T-cell (primary cell): ENCODE measurements at regions not wholly inside any gene's neighbourhood (a gene's known extent, or its start where the extent isn't known, plus 50 kb on each side); places are given as distances from the start of the nearest gene placed in this dataset.

Experiments
- ATAC-seq, 4 experiments: fragments of 200-7000 bp in 3 of 4; fragments of 150-1000 bp in 1 of 4; cut with Tn5 transposase; replicated peaks in 1 of 4; 1 replicate in 3 of 4; 2 replicates in 1 of 4; pipeline ENCODE4 v1.10.0; 2021; ENCODE audit warnings: moderate library complexity in 3 of 4, mild to moderate bottlenecking in 2 of 4, moderate number of reproducible peaks in 1 of 4
- CTCF ChIA-PET, 2 donors: fragments of 300-600 bp; sonication (Branson Sonifier 250); formaldehyde crosslinking; loops; one replicate each; lab custom pipeline; 2022; ENCODE audit warnings: antibody characterized with exemption in 2 of 2; lab: Charles Lee
- POLR2A ChIA-PET, 2 donors: fragments of 300-600 bp; sonication (Branson Sonifier 250); formaldehyde crosslinking; loops; one replicate each; lab custom pipeline; 2022; ENCODE audit warnings: antibody characterized with exemption in 2 of 2; lab: Charles Lee
- DNase-seq, 35 experiments: peaks; one replicate each; pipeline versions ENCODE4 v3.0.0 to v3.0.0-alpha.2; 2013 to 2023
- H3K27ac ChIP-seq: one replicate; pipeline ENCODE4 v1.5.1; 2013; ENCODE audit warnings: low read length
- H3K27me3 ChIP-seq, 2 experiments: replicated peaks in 1 of 2; 1 replicate in 1 of 2; 2 replicates in 1 of 2; pipeline versions ENCODE4 v1.6.1 to v1.7.0; 2013; ENCODE audit warnings: low read length in 1 of 2, mixed read lengths in 1 of 2; ENCODE audit not compliant: control insufficient read depth in 2 of 2, insufficient read depth in 2 of 2; ENCODE audit errors: extremely low read depth in 1 of 2
- H3K36me3 ChIP-seq, 2 donors: 1 replicate in 1 of 2; 2 replicates in 1 of 2; pipeline versions ENCODE4 v1.6.1 to v1.7.0; 2013; ENCODE audit warnings: low read length in 1 of 2; ENCODE audit not compliant: control insufficient read depth in 2 of 2, insufficient read depth in 1 of 2; ENCODE audit errors: extremely low read depth in 1 of 2
- H3K4me1 ChIP-seq, 2 experiments: 1 replicate in 1 of 2; 2 replicates in 1 of 2; pipeline versions ENCODE4 v1.6.1 to v1.7.0; 2013; ENCODE audit warnings: low read length in 2 of 2, mixed read lengths in 1 of 2; ENCODE audit not compliant: insufficient read depth in 2 of 2, control insufficient read depth in 1 of 2; ENCODE audit errors: extremely low read depth in 1 of 2
- H3K4me3 ChIP-seq, 2 donors: 1 replicate in 1 of 2; 2 replicates in 1 of 2; pipeline versions ENCODE4 v1.5.1 to v1.7.0; 2013; ENCODE audit warnings: mild to moderate bottlenecking in 2 of 2, low read length in 1 of 2, moderate library complexity in 1 of 2; ENCODE audit not compliant: control insufficient read depth in 1 of 2; ENCODE audit errors: extremely low read depth in 1 of 2
- H3K9me3 ChIP-seq: 2 replicates; pipeline ENCODE4 v1.7.0; 2013
- H3K27ac Mint-ChIP-seq, 2 donors: one replicate each; pipeline ENCODE4 v1.8.0; 2020 to 2021; ENCODE audit warnings: mild to moderate bottlenecking in 2 of 2, mixed read lengths in 2 of 2
- H3K27me3 Mint-ChIP-seq, 2 donors: one replicate each; pipeline ENCODE4 v1.8.0; 2021 to 2022; ENCODE audit warnings: mixed read lengths in 2 of 2
- H3K36me3 Mint-ChIP-seq: one replicate; pipeline ENCODE4 v1.8.0; 2021; ENCODE audit warnings: mixed read lengths
- H3K4me1 Mint-ChIP-seq, 3 donors: one replicate each; pipeline ENCODE4 v1.8.0; 2020 to 2022; ENCODE audit warnings: mixed read lengths in 3 of 3, mild to moderate bottlenecking in 1 of 3
- H3K4me3 Mint-ChIP-seq, 3 donors: one replicate each; pipeline ENCODE4 v1.8.0; 2020 to 2022; ENCODE audit warnings: mild to moderate bottlenecking in 3 of 3, mixed read lengths in 3 of 3, moderate library complexity in 3 of 3
- H3K9me3 Mint-ChIP-seq, 3 donors: one replicate each; pipeline ENCODE4 v1.8.0; 2020 to 2022; ENCODE audit warnings: mixed read lengths in 3 of 3
- WGBS: methylation state at CpG from one replicate; pipeline ENCODE4 v1.1.5; 2013; ENCODE audit warnings: missing lambda C conversion rate; ENCODE audit not compliant: insufficient coverage; 5-methylcytosine and 5-hydroxymethylcytosine counted together

DNA sequence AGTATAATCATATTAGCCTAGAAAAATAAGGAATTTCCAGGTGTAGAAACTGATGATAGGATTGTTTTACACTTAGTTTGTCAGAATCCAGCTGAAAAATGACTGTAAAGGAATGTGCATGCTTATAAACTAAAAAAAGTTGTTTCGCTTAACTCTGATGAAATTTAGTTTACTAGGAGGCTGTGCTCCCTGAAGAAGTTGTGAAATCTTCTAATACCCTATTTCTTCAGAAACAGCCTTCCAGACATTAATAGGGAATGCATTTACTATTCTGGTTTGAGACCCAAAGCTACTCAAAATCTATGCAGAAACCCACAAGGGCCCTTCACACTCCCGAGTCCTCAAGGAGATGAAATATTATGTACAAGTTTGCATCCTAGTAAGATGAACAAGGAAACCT, 105.5 kb upstream of the SSTR4 start:
- no CpG with 5 or more reads among the region's 2 CpGs for WGBS
- Histone ChIP-seq H3K4me1 (no peaks in the 10 kb centered on the region), H3K27ac (no peak overlapping the region), H3K36me3 (no peaks in the 10 kb centered on the region), H3K27me3 (no peaks in the 10 kb centered on the region), H3K9me3 (no peaks in the 10 kb centered on the region), H3K4me3 (no peak overlapping the region)
- H3K27ac Mint-ChIP-seq = no peak overlapping the region
- POLR2A ChIA-PET = no interaction called here
- DNase-seq = no peak
- H3K27me3 Mint-ChIP-seq = no peaks in the 10 kb centered on the region
- CTCF ChIA-PET = no interaction called here
- no peaks in the 10 kb centered on the region for H3K4me1 Mint-ChIP-seq
- no peak for ATAC-seq
- no peak overlapping the region for H3K4me3 Mint-ChIP-seq
- H3K9me3 Mint-ChIP-seq = peaks cover 0 to 3% (median 0%) of the 10 kb centered on the region in 3 donors
- H3K36me3 Mint-ChIP-seq = no peaks in the 10 kb centered on the region

GRCh38 chr20:22931653-22932608, 103.2 kb upstream of the SSTR4 start:
- DNase-seq (no peak), ATAC-seq (no peak)
- no peaks in the 10 kb centered on the region for H3K4me1 Mint-ChIP-seq
- H3K36me3 Mint-ChIP-seq = no peaks in the 10 kb centered on the region
- ChIA-PET CTCF (no interaction called here), POLR2A (no interaction called here)
- no peaks in the 10 kb centered on the region for H3K27me3 Mint-ChIP-seq
- Histone ChIP-seq H3K27me3 (no peaks in the 10 kb centered on the region), H3K4me1 (no peaks in the 10 kb centered on the region), H3K27ac (no peak overlapping the region), H3K36me3 (no peaks in the 10 kb centered on the region), H3K4me3 (no peak overlapping the region), H3K9me3 (no peaks in the 10 kb centered on the region)
- H3K4me3 Mint-ChIP-seq = no peak overlapping the region
- WGBS = no CpG with 5 or more reads among the region's 7 CpGs
- no peak overlapping the region for H3K27ac Mint-ChIP-seq
- H3K9me3 Mint-ChIP-seq = peaks cover 0 to 3% (median 0%) of the 10 kb centered on the region in 3 donors

GRCh38 chr20:22939181-22939580, 95.9 kb upstream of the SSTR4 start:
- H3K36me3 ChIP-seq = no peaks in the 10 kb centered on the region
- H3K27me3 ChIP-seq = no peaks in the 10 kb centered on the region
- peaks cover 0 to 3% of the 10 kb centered on the region in 2 donors for H3K27me3 Mint-ChIP-seq
- CTCF ChIA-PET = no interaction called here
- no peaks in the 10 kb centered on the region for H3K4me1 Mint-ChIP-seq
- H3K4me3 ChIP-seq = no peak overlapping the region
- H3K4me3 Mint-ChIP-seq = no peak overlapping the region
- ATAC-seq (no peak), DNase-seq (no peak)
- H3K36me3 Mint-ChIP-seq = no peaks in the 10 kb centered on the region
- no peaks in the 10 kb centered on the region for H3K9me3 ChIP-seq
- peaks cover 0 to 1% (median 0%) of the 10 kb centered on the region in 3 donors for H3K9me3 Mint-ChIP-seq
- POLR2A ChIA-PET = no interaction called here
- H3K27ac ChIP-seq = no peak overlapping the region
- no peak overlapping the region for H3K27ac Mint-ChIP-seq
- no CpG with 5 or more reads among the region's 3 CpGs for WGBS
- H3K4me1 ChIP-seq = no peaks in the 10 kb centered on the region

- ATAC-seq = no peak
- H3K36me3 Mint-ChIP-seq = no peaks in the 10 kb centered on the region
- H3K27me3 ChIP-seq = no peaks in the 10 kb centered on the region
- no peak overlapping the region for H3K4me3 Mint-ChIP-seq
- H3K4me1 Mint-ChIP-seq = no peaks in the 10 kb centered on the region
- POLR2A ChIA-PET = no interaction called here
- no peaks in the 10 kb centered on the region for H3K36me3 ChIP-seq
- DNase-seq = no peak
- no peaks in the 10 kb centered on the region for H3K4me1 ChIP-seq
- no peak overlapping the region for H3K27ac ChIP-seq
- H3K9me3 ChIP-seq = no peaks in the 10 kb centered on the region
- H3K4me3 ChIP-seq = no peak overlapping the region
- no peak overlapping the region for H3K27ac Mint-ChIP-seq
- CTCF ChIA-PET = no interaction called here
- no peaks in the 10 kb centered on the region for H3K9me3 Mint-ChIP-seq
- peaks cover 0 to 3% of the 10 kb centered on the region in 2 donors for H3K27me3 Mint-ChIP-seq
- WGBS = 100% methylated on average over 1 of the region's 4 CpGs
Measured at GRCh38 chr20:22940350-22940749, 94.8 kb upstream of the SSTR4 start.

DNA sequence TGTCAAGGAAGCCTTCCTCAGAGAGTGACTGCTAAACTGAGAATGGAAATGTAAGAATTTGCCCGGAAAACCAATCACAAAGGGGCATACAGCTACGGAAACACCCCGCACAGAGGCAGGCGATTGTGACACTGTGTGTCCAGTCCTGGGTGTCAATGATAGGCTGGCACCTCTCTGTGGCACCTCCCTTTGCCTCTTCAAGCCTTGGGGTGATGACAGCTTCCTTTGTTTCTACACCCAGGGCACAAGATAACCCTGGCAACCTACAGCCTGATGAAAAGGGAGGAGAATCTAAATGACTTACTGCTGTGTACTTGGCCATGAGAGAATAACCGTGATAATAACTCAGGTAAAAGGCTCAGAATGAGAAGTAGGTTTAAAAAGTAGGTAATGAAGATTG, 93.6 kb upstream of the SSTR4 start:
- POLR2A ChIA-PET = no interaction called here
- no peak overlapping the region for H3K4me3 Mint-ChIP-seq
- DNase-seq = no peak
- Histone ChIP-seq H3K4me1 (no peaks in the 10 kb centered on the region), H3K9me3 (no peaks in the 10 kb centered on the region), H3K36me3 (no peaks in the 10 kb centered on the region), H3K27me3 (no peaks in the 10 kb centered on the region), H3K27ac (no peak overlapping the region), H3K4me3 (no peak overlapping the region)
- no peaks in the 10 kb centered on the region for H3K9me3 Mint-ChIP-seq
- H3K27me3 Mint-ChIP-seq = peaks cover 0 to 3% of the 10 kb centered on the region in 2 donors
- CTCF ChIA-PET = no interaction called here
- 69% methylated on average over 5 of the region's 5 CpGs for WGBS
- no peak for ATAC-seq
- no peaks in the 10 kb centered on the region for H3K36me3 Mint-ChIP-seq
- no peaks in the 10 kb centered on the region for H3K4me1 Mint-ChIP-seq
- H3K27ac Mint-ChIP-seq = no peak overlapping the region

DNA sequence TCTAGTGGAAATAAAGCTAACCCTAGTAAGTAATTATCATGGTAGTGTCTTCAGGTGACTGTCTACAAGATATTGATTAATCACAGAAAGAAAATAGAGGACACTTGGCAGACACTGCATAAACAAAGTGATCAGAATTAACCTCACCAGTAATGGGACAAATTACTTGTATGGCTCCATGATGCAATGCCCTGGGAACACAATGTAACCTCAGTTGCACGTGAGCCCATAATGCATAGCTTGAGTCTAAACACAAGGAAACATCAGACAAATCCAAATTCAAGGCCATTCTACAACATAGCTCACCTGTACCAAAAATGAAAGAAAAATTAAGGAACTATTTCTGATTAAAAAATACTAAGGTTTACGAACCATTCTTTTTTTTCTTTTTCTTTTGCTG, 92.4 kb upstream of the SSTR4 start:
- Histone ChIP-seq H3K4me3 (no peak overlapping the region), H3K36me3 (no peaks in the 10 kb centered on the region), H3K27ac (no peak overlapping the region), H3K4me1 (no peaks in the 10 kb centered on the region), H3K27me3 (no peaks in the 10 kb centered on the region), H3K9me3 (no peaks in the 10 kb centered on the region)
- WGBS = 100% methylated on average over 1 of the region's 2 CpGs
- Mint-ChIP-seq H3K36me3 (no peaks in the 10 kb centered on the region), H3K27me3 (peaks cover 3 to 6% of the 10 kb centered on the region in 2 donors), H3K27ac (no peak overlapping the region), H3K4me1 (no peaks in the 10 kb centered on the region), H3K9me3 (no peaks in the 10 kb centered on the region), H3K4me3 (no peak overlapping the region)
- ATAC-seq (no peak), DNase-seq (no peak)
- ChIA-PET POLR2A (no interaction called here), CTCF (no interaction called here)
